PC-3 (cell line): ENCODE measurements at regions not wholly inside any gene's neighbourhood (a gene's known extent, or its start where the extent isn't known, plus 50 kb on each side); places are given as distances from the start of the nearest gene placed in this dataset.

ENCODE experiments used
- CTCF ChIP-seq: fragments of 300-600 bp; sonication (generic); conservative IDR thresholded peaks from 2 replicates; pipeline ENCODE4 v1.5.1; 2017; ENCODE audit warnings: antibody characterized with exemption, low read depth, mild to moderate bottlenecking, low read length
- EZH2 ChIP-seq: fragments of 300-600 bp; sonication (generic); IDR thresholded peaks from one replicate; pipeline ENCODE4 v1.6.1; 2017; ENCODE audit warnings: antibody characterized with exemption, mild to moderate bottlenecking, low read length; ENCODE audit not compliant: unreplicated experiment
- EZH2phosphoT487 ChIP-seq: fragments of 300-600 bp; sonication (generic); IDR thresholded peaks from 2 replicates; pipeline ENCODE4 v1.6.1; 2018; ENCODE audit warnings: mild to moderate bottlenecking, antibody characterized with exemption, low read length, borderline replicate concordance

DNA sequence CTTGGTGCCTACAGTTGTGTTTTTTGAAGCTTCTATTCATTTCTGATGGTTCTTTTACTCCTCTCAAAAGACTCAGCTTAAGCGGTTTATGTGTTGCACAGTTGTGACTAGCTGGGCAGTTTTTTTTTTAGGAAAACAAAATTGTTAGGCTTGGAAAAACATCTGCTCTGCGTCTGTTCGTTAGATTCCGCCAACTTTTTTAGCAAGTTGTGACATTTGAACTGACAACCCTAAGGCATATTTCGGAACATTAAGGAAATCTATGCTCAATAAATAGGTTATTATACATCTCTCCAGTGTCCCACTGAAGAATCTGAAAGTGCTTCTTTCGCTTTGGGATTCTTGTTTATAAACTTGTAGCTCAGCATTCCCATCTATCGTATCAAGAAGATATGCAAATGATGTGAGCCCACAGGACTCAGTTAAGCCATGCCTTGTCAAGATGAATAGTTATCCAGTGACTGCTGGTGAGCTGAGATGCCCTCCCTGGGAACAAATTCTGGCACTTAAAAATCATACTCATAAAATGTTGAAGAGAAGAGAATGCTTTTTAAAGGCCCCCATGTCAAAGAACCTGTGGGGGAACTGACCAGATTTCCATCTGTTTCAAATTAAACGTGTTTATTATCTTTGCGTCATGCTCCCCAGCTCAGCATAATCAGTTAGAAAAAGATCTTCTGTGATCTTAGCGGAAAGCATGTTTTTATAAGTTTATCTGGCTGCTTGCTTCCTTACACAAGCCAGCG is 109.0 kb upstream of the FAM20A start:
- TF ChIP-seq CTCF (no peak), EZH2 (no peak), EZH2phosphoT487 (no peak)
